ENCODE measurements at regions not wholly inside any gene's neighbourhood (a gene's known extent, or its start where the extent isn't known, plus 50 kb on each side); places are given as distances from the start of the nearest gene placed in this dataset.

DNA sequence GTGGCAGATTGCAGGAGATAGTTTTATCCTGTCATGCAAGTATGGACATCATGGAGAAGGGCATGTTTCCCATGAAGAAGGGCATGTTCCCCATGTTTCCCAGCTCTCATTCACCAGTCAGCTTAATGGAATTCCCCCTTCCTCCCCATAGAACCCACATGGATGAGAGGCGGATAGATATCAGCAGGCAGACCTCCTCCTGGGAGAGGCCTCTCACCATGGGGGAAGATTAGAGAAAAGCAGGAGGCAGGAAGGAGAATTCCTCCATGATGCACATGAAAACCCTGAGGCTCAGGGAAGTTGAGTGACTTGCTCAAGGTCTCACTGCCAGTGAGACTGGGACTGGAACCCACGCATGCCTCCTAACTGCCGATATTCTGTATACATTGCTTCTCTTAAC is 92.9 kb upstream of the FOXN3 start:
- TF ChIP-seq, protein P1, sequence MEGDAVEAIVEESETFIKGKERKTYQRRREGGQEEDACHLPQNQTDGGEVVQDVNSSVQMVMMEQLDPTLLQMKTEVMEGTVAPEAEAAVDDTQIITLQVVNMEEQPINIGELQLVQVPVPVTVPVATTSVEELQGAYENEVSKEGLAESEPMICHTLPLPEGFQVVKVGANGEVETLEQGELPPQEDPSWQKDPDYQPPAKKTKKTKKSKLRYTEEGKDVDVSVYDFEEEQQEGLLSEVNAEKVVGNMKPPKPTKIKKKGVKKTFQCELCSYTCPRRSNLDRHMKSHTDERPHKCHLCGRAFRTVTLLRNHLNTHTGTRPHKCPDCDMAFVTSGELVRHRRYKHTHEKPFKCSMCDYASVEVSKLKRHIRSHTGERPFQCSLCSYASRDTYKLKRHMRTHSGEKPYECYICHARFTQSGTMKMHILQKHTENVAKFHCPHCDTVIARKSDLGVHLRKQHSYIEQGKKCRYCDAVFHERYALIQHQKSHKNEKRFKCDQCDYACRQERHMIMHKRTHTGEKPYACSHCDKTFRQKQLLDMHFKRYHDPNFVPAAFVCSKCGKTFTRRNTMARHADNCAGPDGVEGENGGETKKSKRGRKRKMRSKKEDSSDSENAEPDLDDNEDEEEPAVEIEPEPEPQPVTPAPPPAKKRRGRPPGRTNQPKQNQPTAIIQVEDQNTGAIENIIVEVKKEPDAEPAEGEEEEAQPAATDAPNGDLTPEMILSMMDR (IDR thresholded peaks at IDR 0.05; ENCODE audit: low read depth, low read length), result no peak
- TF ChIP-seq EZH2phosphoT487 (IDR thresholded peaks at IDR 0.05; ENCODE audit: low read depth), result no peak

Data from OCI-LY3 (cell line).